Adrenal gland (tissue), 9 donors: ENCODE measurements at regions not wholly inside any gene's neighbourhood (a gene's known extent, or its start where the extent isn't known, plus 50 kb on each side); places are given as distances from the start of the nearest gene placed in this dataset.

Experiments
- DNase-seq, 7 donors: peaks; one replicate each; pipeline ENCODE4 v3.0.0-alpha.2; 2019 to 2020
- H3K27ac ChIP-seq, 5 donors: fragments of 200-600 bp; sonication (generic) in 4 of 5; 1 replicate in 3 of 5; 2 replicates in 2 of 5; pipeline versions ENCODE4 v1.5.1 to v1.8.0; 2016 to 2020; ENCODE audit warnings: mild to moderate bottlenecking in 1 of 5
- H3K27me3 ChIP-seq: fragments of 200-600 bp; 2 replicates; pipeline ENCODE4 v1.8.0; 2021
- H3K36me3 ChIP-seq, 2 donors: fragments of 200-600 bp; replicated peaks in 1 of 2; 1 replicate in 1 of 2; 2 replicates in 1 of 2; pipeline versions ENCODE4 v1.5.1 to v1.8.0; 2018 to 2022
- H3K4me1 ChIP-seq, 2 donors: fragments of 200-600 bp; replicated peaks in 1 of 2; 1 replicate in 1 of 2; 2 replicates in 1 of 2; pipeline versions ENCODE4 v1.5.1 to v1.8.0; 2018 to 2021
- H3K4me3 ChIP-seq, 4 donors: fragments of 200-600 bp; sonication (generic) in 3 of 4; one replicate each; pipeline ENCODE4 v1.5.1; 2016 to 2018
- H3K9me3 ChIP-seq, 3 donors: fragments of 200-600 bp; sonication (generic) in 1 of 3; replicated peaks in 1 of 3; 1 replicate in 2 of 3; 2 replicates in 1 of 3; pipeline versions ENCODE4 v1.5.1 to v1.8.0; 2016 to 2021
- POLR2A ChIP-seq, 2 donors: fragments of 450-650 bp; IDR thresholded peaks; one replicate each; pipeline ENCODE4 v1.6.1; 2017; ENCODE audit warnings: antibody characterized with exemption in 2 of 2, mild to moderate bottlenecking in 2 of 2, moderate library complexity in 1 of 2
- WGBS, 4 donors: extraction: QIAGEN DNeasy Blood & Tissue Kit in 2 of 4; methylation state at CpG; one replicate each; pipeline versions ENCODE4 v1.1.5 to v1.1.7; 2013 to 2017; 5-methylcytosine and 5-hydroxymethylcytosine counted together
- intact Hi-C, 2 donors: fragments of 100-400 bp; cut with DNase I; formaldehyde crosslinking; loops; one replicate each; pipeline versions ENCODE4 v1.14.1 to v1.15.0; 2022 to 2023
- TF ChIP-seq, protein P1 (sequence below), 6 experiments: fragments of 450-650 bp in 4 of 6; fragments of 200-600 bp in 2 of 6; sonication (generic) in 1 of 6; IDR thresholded peaks; 1 replicate in 5 of 6; 2 replicates in 1 of 6; pipeline versions ENCODE4 v1.5.1 to v1.8.0; 2016 to 2021; ENCODE audit warnings: antibody characterized with exemption in 6 of 6, mild to moderate bottlenecking in 2 of 6, moderate library complexity in 1 of 6
- donor health status: healthy with polysubstance abuse.
- donor health status: Bipolar disorder and iron deficiency.
- donor health status: DM: yes; HTN: yes; CAD: no.
- donor health status: DM: no; HTN: no; CAD: no.
- donor health status: DM: no; HTN: no; CAD: no.

DNA sequence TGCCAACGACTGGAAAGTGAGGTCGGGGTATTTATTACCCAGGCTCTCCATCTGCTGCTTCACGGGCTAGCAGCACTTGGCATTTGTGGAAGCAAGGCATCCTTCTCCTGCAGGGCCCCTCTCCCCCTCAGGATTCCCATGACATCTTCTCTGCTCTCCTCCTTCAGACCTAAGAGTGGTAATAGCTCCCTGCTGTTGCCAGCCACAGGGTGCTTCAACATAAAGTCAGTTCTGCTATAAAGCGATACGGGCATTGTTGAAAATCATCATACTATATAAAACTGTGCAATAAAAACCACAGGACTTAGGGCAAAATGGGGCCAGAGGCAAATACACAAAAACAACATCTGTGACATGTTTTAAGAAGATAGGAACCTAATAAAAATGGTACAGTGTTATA is 391.8 kb upstream of the ADAMTS9 start:
- Histone ChIP-seq H3K36me3 (no peaks in the 10 kb centered on the region), H3K4me1 (no peaks in the 10 kb centered on the region), H3K27me3 (no peaks in the 10 kb centered on the region), H3K9me3 (no peaks in the 10 kb centered on the region), H3K4me3 (no peak overlapping the region), H3K27ac (no peak overlapping the region)
- no peak for DNase-seq
- 72 to 79% (median 78%) methylated on average over 4 to 5 of the region's 5 CpGs for WGBS, 4 donors
- TF ChIP-seq, protein P1, sequence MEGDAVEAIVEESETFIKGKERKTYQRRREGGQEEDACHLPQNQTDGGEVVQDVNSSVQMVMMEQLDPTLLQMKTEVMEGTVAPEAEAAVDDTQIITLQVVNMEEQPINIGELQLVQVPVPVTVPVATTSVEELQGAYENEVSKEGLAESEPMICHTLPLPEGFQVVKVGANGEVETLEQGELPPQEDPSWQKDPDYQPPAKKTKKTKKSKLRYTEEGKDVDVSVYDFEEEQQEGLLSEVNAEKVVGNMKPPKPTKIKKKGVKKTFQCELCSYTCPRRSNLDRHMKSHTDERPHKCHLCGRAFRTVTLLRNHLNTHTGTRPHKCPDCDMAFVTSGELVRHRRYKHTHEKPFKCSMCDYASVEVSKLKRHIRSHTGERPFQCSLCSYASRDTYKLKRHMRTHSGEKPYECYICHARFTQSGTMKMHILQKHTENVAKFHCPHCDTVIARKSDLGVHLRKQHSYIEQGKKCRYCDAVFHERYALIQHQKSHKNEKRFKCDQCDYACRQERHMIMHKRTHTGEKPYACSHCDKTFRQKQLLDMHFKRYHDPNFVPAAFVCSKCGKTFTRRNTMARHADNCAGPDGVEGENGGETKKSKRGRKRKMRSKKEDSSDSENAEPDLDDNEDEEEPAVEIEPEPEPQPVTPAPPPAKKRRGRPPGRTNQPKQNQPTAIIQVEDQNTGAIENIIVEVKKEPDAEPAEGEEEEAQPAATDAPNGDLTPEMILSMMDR (IDR thresholded peaks at IDR 0.05): no peak
- no peak for TF ChIP-seq POLR2A (IDR thresholded peaks at IDR 0.05)
- intact Hi-C loops: no loop called here

DNA sequence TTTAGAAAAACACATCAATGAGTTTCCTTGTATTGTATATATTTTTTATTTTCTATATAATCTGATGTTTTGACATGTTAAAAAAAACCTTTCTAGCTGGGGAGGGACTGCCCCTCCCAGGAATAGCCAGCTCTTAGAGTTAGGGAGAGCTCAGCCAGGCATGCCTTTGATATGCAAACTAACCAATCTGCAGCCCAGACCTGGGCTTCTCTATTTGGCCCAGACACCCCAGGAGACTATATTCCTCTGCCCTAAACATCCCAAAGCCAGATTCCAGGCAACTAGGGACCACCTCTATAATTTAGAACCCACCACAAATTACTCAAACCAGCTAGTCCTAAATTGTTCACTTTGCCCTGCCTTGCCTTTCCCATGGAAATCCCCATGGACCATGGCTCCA is 390.9 kb upstream of the ADAMTS9 start:
- intact Hi-C loops: no loop called here
- DNase-seq: no peak
- H3K9me3 ChIP-seq: no peaks in the 10 kb centered on the region
- no peak for TF ChIP-seq POLR2A (IDR thresholded peaks at IDR 0.05)
- TF ChIP-seq, protein P1 (IDR thresholded peaks at IDR 0.05): no peak
- no peak overlapping the region for H3K27ac ChIP-seq
- no peaks in the 10 kb centered on the region for H3K36me3 ChIP-seq
- no peaks in the 10 kb centered on the region for H3K27me3 ChIP-seq
- H3K4me1 ChIP-seq: no peaks in the 10 kb centered on the region
- H3K4me3 ChIP-seq: no peak overlapping the region

DNA sequence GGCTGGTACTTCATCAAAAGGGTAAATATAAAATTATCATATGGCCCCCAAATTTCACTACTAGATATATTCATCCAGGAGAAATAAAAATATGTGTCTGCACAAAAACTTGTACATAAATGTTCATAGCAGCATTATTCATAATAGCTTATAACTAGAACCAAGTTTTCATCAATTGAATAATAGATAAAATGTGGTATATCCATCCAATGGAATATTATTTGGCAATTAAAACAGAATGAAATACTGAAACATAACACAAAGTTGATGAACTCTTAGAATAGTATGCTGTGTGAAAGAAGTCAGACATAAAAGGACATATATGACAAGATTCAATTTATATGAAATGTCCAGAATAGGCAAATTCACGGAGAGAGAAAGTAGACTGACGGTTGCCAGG is 389.3 kb upstream of the ADAMTS9 start:
- 67 to 96% (median 92%) methylated on average over 2 of the region's 2 CpGs for WGBS, 4 donors
- Histone ChIP-seq H3K36me3 (no peaks in the 10 kb centered on the region), H3K9me3 (no peaks in the 10 kb centered on the region), H3K4me1 (no peaks in the 10 kb centered on the region), H3K27me3 (no peaks in the 10 kb centered on the region), H3K27ac (no peak overlapping the region), H3K4me3 (no peak overlapping the region)
- intact Hi-C loops: no loop called here
- TF ChIP-seq, protein P1 (IDR thresholded peaks at IDR 0.05): no peak
- no peak for TF ChIP-seq POLR2A (IDR thresholded peaks at IDR 0.05)
- no peak for DNase-seq

DNA sequence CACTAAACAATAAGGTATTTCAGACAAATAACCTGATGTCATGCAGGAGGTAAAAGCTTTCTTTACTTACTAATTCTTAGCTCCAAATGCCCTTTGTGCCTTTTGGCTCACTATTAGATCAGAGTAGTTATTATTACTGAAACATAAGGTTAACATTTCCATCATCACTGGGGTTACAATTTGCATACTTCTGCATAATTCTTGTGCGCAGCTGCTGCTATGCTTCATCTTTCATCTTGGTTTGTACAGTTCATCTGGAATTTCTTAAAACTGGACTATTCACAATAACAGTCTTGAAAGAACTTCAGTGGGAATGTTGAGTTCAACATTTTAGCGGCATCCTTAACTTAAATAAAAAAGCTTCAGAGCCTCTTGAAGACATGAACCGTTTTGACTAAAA is 383.2 kb upstream of the ADAMTS9 start:
- 73 to 80% (median 77%) methylated on average over 3 of the region's 3 CpGs for WGBS, 4 donors
- Histone ChIP-seq H3K4me3 (no peak overlapping the region), H3K27ac (no peak overlapping the region), H3K27me3 (no peaks in the 10 kb centered on the region), H3K4me1 (no peaks in the 10 kb centered on the region), H3K9me3 (no peaks in the 10 kb centered on the region), H3K36me3 (no peaks in the 10 kb centered on the region)
- TF ChIP-seq, protein P1 (IDR thresholded peaks at IDR 0.05): no peak
- TF ChIP-seq POLR2A (IDR thresholded peaks at IDR 0.05): no peak
- no peak for DNase-seq
- intact Hi-C loops: no loop called here
